Liver (tissue), 8 donors: ENCODE measurements at regions not wholly inside any gene's neighbourhood (a gene's known extent, or its start where the extent isn't known, plus 50 kb on each side); places are given as distances from the start of the nearest gene placed in this dataset.

Experiments
- DNase-seq: peaks from one replicate; pipeline ENCODE4 v3.0.0-alpha.2; 2017; ENCODE audit warnings: low spot score
- H3K27ac ChIP-seq, 2 donors: one replicate each; pipeline ENCODE4 v1.7.0; 2013; ENCODE audit warnings: inconsistent platforms in 2 of 2, low read length in 2 of 2, control low read depth in 1 of 2, low read depth in 1 of 2, mild to moderate bottlenecking in 1 of 2
- H3K27me3 ChIP-seq, 4 donors: one replicate each; pipeline versions ENCODE4 v1.6.1 to v1.7.0; 2013; ENCODE audit warnings: low read length in 3 of 4, inconsistent platforms in 1 of 4, mild to moderate bottlenecking in 1 of 4, moderate library complexity in 1 of 4; ENCODE audit not compliant: control insufficient read depth in 4 of 4, insufficient read depth in 4 of 4
- H3K36me3 ChIP-seq, 4 donors: one replicate each; pipeline versions ENCODE4 v1.6.1 to v1.7.0; 2013; ENCODE audit warnings: low read length in 3 of 4, mild to moderate bottlenecking in 3 of 4, low read depth in 1 of 4, moderate library complexity in 1 of 4; ENCODE audit not compliant: control insufficient read depth in 4 of 4, insufficient read depth in 3 of 4
- H3K4me1 ChIP-seq, 4 donors: one replicate each; pipeline versions ENCODE4 v1.6.1 to v1.7.0; 2013; ENCODE audit warnings: low read length in 3 of 4, mild to moderate bottlenecking in 3 of 4, moderate library complexity in 1 of 4; ENCODE audit not compliant: control insufficient read depth in 4 of 4, insufficient read depth in 4 of 4
- H3K4me3 ChIP-seq, 3 donors: one replicate each; pipeline versions ENCODE4 v1.6.1 to v1.7.0; 2013; ENCODE audit warnings: low read length in 3 of 3, control low read depth in 1 of 3, low read depth in 1 of 3, mild to moderate bottlenecking in 1 of 3
- H3K9ac ChIP-seq, 2 donors: one replicate each; pipeline ENCODE4 v1.7.0; 2013; ENCODE audit warnings: low read length in 2 of 2, mild to moderate bottlenecking in 2 of 2, moderate library complexity in 2 of 2, control low read depth in 1 of 2, low read depth in 1 of 2
- H3K9me3 ChIP-seq, 4 donors: one replicate each; pipeline versions ENCODE4 v1.6.1 to v1.7.0; 2013; ENCODE audit warnings: low read length in 3 of 4; ENCODE audit not compliant: control insufficient read depth in 4 of 4
- ATF3 ChIP-seq: IDR thresholded peaks from 2 replicates; pipeline ENCODE4 v1.6.1; 2016; ENCODE audit warnings: antibody characterized with exemption
- CTCF ChIP-seq: fragments of 150-350 bp; IDR thresholded peaks from 2 replicates; pipeline ENCODE4 v1.5.1; 2017; ENCODE audit warnings: improper control_type of control experiment, low read depth, low read length; ENCODE audit not compliant: missing input control
- EGR1 ChIP-seq, 2 donors: IDR thresholded peaks; 2 replicates each; pipeline ENCODE4 v1.6.1; 2016 to 2018; ENCODE audit warnings: antibody characterized with exemption in 2 of 2, low read depth in 2 of 2
- FOXA1 ChIP-seq: IDR thresholded peaks from 2 replicates; pipeline ENCODE4 v1.6.1; 2016; ENCODE audit warnings: antibody characterized with exemption
- FOXA2 ChIP-seq: IDR thresholded peaks from 2 replicates; pipeline ENCODE4 v1.6.1; 2016; ENCODE audit warnings: antibody characterized with exemption
- GABPA ChIP-seq, 2 donors: IDR thresholded peaks in 1 of 2; conservative IDR thresholded peaks in 1 of 2; 2 replicates each; pipeline ENCODE4 v1.6.1; 2016; ENCODE audit warnings: antibody characterized with exemption in 2 of 2, mild to moderate bottlenecking in 1 of 2, moderate library complexity in 1 of 2
- HNF4A ChIP-seq, 2 donors: conservative IDR thresholded peaks; 2 replicates each; pipeline ENCODE4 v1.6.1; 2016; ENCODE audit warnings: antibody characterized with exemption in 2 of 2, mild to moderate bottlenecking in 2 of 2
- HNF4G ChIP-seq: IDR thresholded peaks from 2 replicates; pipeline ENCODE4 v1.6.1; 2016; ENCODE audit warnings: antibody characterized with exemption
- JUND ChIP-seq, 2 donors: IDR thresholded peaks; 2 replicates each; pipeline ENCODE4 v1.6.1; 2016; ENCODE audit warnings: antibody characterized with exemption in 2 of 2
- NR2F2 ChIP-seq: IDR thresholded peaks from 2 replicates; pipeline ENCODE4 v1.6.1; 2016; ENCODE audit warnings: antibody characterized with exemption
- RAD21 ChIP-seq, 2 donors: IDR thresholded peaks; 2 replicates each; pipeline ENCODE4 v1.6.1; 2016; ENCODE audit warnings: antibody characterized with exemption in 2 of 2, mild to moderate bottlenecking in 2 of 2
- RXRA ChIP-seq, 2 donors: IDR thresholded peaks; 2 replicates each; pipeline ENCODE4 v1.6.1; 2017 to 2018; ENCODE audit warnings: antibody characterized with exemption in 2 of 2, mild to moderate bottlenecking in 1 of 2
- SP1 ChIP-seq: IDR thresholded peaks from 2 replicates; pipeline ENCODE4 v1.6.1; 2018; ENCODE audit warnings: antibody characterized with exemption, mild to moderate bottlenecking
- TAF1 ChIP-seq: conservative IDR thresholded peaks from 2 replicates; pipeline ENCODE4 v1.6.1; 2016; ENCODE audit warnings: antibody characterized with exemption, mild to moderate bottlenecking
- YY1 ChIP-seq: IDR thresholded peaks from 2 replicates; pipeline ENCODE4 v1.6.1; 2016; ENCODE audit warnings: antibody characterized with exemption, mild to moderate bottlenecking
- WGBS: extraction: QIAGEN DNeasy Blood & Tissue Kit; methylation state at CpG from one replicate; pipeline ENCODE4 v1.1.7; 2013; 5-methylcytosine and 5-hydroxymethylcytosine counted together
- TF ChIP-seq, protein P1 (sequence below): IDR thresholded peaks from 2 replicates; pipeline ENCODE4 v1.6.1; 2016; ENCODE audit warnings: antibody characterized with exemption
- TF ChIP-seq, protein P2 (sequence below): IDR thresholded peaks from 2 replicates; pipeline ENCODE4 v1.6.1; 2016; ENCODE audit warnings: antibody characterized with exemption, mild to moderate bottlenecking
- TF ChIP-seq, protein P3 (sequence below): IDR thresholded peaks from 2 replicates; pipeline ENCODE4 v1.6.1; 2016; ENCODE audit warnings: antibody characterized with exemption
- donor health status: healthy.
- donor health status: healthy.
- donor health status: healthy.
- donor health status: healthy.
- donor health status: healthy.

DNA sequence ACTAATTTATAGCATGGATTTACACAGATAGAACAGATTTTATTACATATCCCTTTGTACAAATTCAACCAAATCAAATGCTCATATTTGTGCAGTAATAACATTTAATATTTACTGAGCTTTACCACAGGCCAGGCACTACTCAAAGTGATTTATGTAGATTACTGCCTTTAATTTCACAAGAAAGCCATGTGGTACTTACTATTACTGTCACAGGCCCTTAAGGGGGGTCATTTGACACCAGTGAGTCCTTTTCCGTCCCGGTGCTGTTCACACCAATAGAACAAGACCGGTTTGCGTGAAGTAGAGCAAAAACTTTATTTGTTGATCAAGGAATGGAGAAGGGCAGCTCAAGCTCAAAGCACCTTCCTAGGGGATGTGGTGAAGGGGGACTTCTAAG lies 308.5 kb upstream of the KCNN2 start:
- Histone ChIP-seq H3K4me3 (no peak overlapping the region), H3K9ac (no peak overlapping the region), H3K4me1 (peaks cover 3 to 12% (median 7%) of the 10 kb centered on the region in 4 donors), H3K36me3 (no peaks in the 10 kb centered on the region), H3K27me3 (peaks cover 0 to 9% (median 4%) of the 10 kb centered on the region in 4 donors), H3K27ac (no peak overlapping the region), H3K9me3 (no peaks in the 10 kb centered on the region)
- no peak for DNase-seq
- TF ChIP-seq RXRA (IDR thresholded peaks at IDR 0.05) (no peak), HNF4G (no peak), FOXA1 (no peak), TAF1 (no peak), YY1 (no peak), JUND (IDR thresholded peaks at IDR 0.05) (no peak), FOXA2 (no peak)
- TF ChIP-seq, protein P1, sequence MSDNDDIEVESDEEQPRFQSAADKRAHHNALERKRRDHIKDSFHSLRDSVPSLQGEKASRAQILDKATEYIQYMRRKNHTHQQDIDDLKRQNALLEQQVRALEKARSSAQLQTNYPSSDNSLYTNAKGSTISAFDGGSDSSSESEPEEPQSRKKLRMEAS = no peak
- WGBS = 79% methylated on average over 4 of the region's 4 CpGs

DNA sequence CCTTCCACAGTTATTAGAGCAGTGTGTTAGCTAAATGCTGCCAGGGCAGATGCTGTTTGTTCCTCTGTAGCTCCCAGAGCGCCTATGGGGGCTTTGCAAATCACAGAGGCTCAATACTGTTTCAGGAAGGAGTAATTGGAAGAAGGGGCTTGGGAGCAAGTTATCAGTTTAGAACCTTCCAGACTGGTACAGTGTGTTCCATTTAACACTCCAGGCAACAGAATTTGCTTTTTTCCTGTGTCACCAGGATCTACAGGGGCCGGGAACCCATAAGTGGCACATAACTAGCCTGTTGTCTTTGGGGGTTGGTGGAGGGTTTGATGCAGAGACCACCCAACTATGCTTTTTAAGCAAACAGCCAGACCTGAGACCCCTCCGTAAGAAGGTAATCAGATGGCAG lies 307.3 kb upstream of the KCNN2 start:
- H3K9me3 ChIP-seq = no peaks in the 10 kb centered on the region
- peaks cover 0 to 9% (median 4%) of the 10 kb centered on the region in 4 donors for H3K27me3 ChIP-seq
- 42% methylated on average over 3 of the region's 3 CpGs for WGBS
- H3K9ac ChIP-seq = no peak overlapping the region
- no peak overlapping the region for H3K27ac ChIP-seq
- no peak overlapping the region for H3K4me3 ChIP-seq
- TF ChIP-seq, protein P2, sequence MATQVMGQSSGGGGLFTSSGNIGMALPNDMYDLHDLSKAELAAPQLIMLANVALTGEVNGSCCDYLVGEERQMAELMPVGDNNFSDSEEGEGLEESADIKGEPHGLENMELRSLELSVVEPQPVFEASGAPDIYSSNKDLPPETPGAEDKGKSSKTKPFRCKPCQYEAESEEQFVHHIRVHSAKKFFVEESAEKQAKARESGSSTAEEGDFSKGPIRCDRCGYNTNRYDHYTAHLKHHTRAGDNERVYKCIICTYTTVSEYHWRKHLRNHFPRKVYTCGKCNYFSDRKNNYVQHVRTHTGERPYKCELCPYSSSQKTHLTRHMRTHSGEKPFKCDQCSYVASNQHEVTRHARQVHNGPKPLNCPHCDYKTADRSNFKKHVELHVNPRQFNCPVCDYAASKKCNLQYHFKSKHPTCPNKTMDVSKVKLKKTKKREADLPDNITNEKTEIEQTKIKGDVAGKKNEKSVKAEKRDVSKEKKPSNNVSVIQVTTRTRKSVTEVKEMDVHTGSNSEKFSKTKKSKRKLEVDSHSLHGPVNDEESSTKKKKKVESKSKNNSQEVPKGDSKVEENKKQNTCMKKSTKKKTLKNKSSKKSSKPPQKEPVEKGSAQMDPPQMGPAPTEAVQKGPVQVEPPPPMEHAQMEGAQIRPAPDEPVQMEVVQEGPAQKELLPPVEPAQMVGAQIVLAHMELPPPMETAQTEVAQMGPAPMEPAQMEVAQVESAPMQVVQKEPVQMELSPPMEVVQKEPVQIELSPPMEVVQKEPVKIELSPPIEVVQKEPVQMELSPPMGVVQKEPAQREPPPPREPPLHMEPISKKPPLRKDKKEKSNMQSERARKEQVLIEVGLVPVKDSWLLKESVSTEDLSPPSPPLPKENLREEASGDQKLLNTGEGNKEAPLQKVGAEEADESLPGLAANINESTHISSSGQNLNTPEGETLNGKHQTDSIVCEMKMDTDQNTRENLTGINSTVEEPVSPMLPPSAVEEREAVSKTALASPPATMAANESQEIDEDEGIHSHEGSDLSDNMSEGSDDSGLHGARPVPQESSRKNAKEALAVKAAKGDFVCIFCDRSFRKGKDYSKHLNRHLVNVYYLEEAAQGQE = no peak
- TF ChIP-seq FOXA1 (no peak), NR2F2 (no peak), EGR1 (IDR thresholded peaks at IDR 0.05; ENCODE audit: low read depth in 2 of 2) (no peak), HNF4G (no peak), RAD21 (IDR thresholded peaks at IDR 0.05) (no peak), GABPA (IDR thresholded peaks at IDR 0.05 in 1 of 2, conservative IDR thresholded peaks at IDR 0.05 in 1 of 2) (no peak), JUND (IDR thresholded peaks at IDR 0.05) (no peak), ATF3 (no peak), CTCF (no peak), TAF1 (no peak), SP1 (no peak), HNF4A (conservative IDR thresholded peaks at IDR 0.05) (no peak)
- TF ChIP-seq, protein P3, sequence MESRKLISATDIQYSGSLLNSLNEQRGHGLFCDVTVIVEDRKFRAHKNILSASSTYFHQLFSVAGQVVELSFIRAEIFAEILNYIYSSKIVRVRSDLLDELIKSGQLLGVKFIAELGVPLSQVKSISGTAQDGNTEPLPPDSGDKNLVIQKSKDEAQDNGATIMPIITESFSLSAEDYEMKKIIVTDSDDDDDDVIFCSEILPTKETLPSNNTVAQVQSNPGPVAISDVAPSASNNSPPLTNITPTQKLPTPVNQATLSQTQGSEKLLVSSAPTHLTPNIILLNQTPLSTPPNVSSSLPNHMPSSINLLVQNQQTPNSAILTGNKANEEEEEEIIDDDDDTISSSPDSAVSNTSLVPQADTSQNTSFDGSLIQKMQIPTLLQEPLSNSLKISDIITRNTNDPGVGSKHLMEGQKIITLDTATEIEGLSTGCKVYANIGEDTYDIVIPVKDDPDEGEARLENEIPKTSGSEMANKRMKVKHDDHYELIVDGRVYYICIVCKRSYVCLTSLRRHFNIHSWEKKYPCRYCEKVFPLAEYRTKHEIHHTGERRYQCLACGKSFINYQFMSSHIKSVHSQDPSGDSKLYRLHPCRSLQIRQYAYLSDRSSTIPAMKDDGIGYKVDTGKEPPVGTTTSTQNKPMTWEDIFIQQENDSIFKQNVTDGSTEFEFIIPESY = no peak
- H3K4me1 ChIP-seq = peaks cover 3 to 12% (median 7%) of the 10 kb centered on the region in 4 donors
- H3K36me3 ChIP-seq = no peaks in the 10 kb centered on the region
- no peak for DNase-seq
